ENCODE measurements at regions not wholly inside any gene's neighbourhood (a gene's known extent, or its start where the extent isn't known, plus 50 kb on each side); places are given as distances from the start of the nearest gene placed in this dataset.

GRCh38 chr10:94146746-94147145 is 153.0 kb downstream of the PLCE1 start:
- no peak for TF ChIP-seq CTCF (IDR thresholded peaks at IDR 0.05; ENCODE audit: insufficient read depth, low read length)
- TF ChIP-seq REST (IDR thresholded peaks at IDR 0.05; ENCODE audit: insufficient replicate concordance, low read depth) = no peak
- no peak for TF ChIP-seq POLR2AphosphoS5 (IDR thresholded peaks at IDR 0.05; ENCODE audit: low read depth)
- no peak for TF ChIP-seq SPI1 (IDR thresholded peaks at IDR 0.05; ENCODE audit: borderline replicate concordance, low read depth)
- TF ChIP-seq GABPA (IDR thresholded peaks at IDR 0.05; ENCODE audit: low read depth) = no peak
